Effector memory CD8-positive, alpha-beta T cell (primary cell): ENCODE measurements at regions not wholly inside any gene's neighbourhood (a gene's known extent, or its start where the extent isn't known, plus 50 kb on each side); places are given as distances from the start of the nearest gene placed in this dataset.

Source experiments
- ATAC-seq: fragments of 150-1000 bp; cut with Tn5 transposase; replicated peaks from 2 replicates; pipeline ENCODE4 v1.10.0; 2021; ENCODE audit warnings: mild to moderate bottlenecking, moderate library complexity
- DNase-seq, 3 experiments: peaks; one replicate each; pipeline ENCODE4 v3.0.0; 2021
- H3K27ac Mint-ChIP-seq, 2 donors: one replicate each; pipeline ENCODE4 v1.8.0; 2022; ENCODE audit warnings: mild to moderate bottlenecking in 2 of 2, mixed read lengths in 2 of 2, moderate library complexity in 2 of 2
- H3K27me3 Mint-ChIP-seq, 2 donors: one replicate each; pipeline ENCODE4 v1.8.0; 2022; ENCODE audit warnings: mixed read lengths in 2 of 2
- H3K36me3 Mint-ChIP-seq: one replicate; pipeline ENCODE4 v1.8.0; 2022; ENCODE audit warnings: mild to moderate bottlenecking, moderate library complexity, mixed read lengths; ENCODE audit not compliant: insufficient read depth
- H3K4me1 Mint-ChIP-seq, 2 donors: one replicate each; pipeline ENCODE4 v1.8.0; 2022; ENCODE audit warnings: low read depth in 2 of 2, mixed read lengths in 2 of 2
- H3K4me3 Mint-ChIP-seq, 2 donors: one replicate each; pipeline ENCODE4 v1.8.0; 2022; ENCODE audit warnings: mild to moderate bottlenecking in 2 of 2, mixed read lengths in 2 of 2, moderate library complexity in 2 of 2
- H3K9me3 Mint-ChIP-seq, 2 donors: one replicate each; pipeline ENCODE4 v1.8.0; 2022; ENCODE audit warnings: mixed read lengths in 2 of 2

DNA sequence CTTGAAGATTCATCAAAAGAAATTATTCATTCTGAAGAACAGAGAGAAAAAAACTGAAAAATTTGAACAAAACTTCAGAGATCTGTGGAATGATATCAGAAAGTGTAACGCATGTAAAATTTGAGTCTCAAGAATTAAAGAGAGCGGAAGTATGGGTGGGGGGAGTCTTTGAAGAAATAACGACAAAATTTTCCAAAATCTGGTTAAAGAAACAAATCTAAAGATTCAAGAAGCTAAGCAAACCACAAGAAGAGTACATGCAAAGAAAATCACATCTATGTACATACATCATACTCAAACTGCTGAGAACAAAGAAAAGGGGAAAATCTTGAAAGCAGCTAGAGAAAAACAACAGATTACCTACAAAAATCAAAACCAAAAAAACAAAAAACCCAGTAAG, 149.4 kb upstream of the TBCA start:
- no peak overlapping the region for H3K27ac Mint-ChIP-seq
- H3K9me3 Mint-ChIP-seq: no peaks in the 10 kb centered on the region
- H3K4me1 Mint-ChIP-seq: no peaks in the 10 kb centered on the region
- no peak for ATAC-seq
- peaks cover 30 to 40% of the 10 kb centered on the region in 2 donors for H3K27me3 Mint-ChIP-seq
- H3K4me3 Mint-ChIP-seq: no peak overlapping the region
- DNase-seq: no peak
- no peaks in the 10 kb centered on the region for H3K36me3 Mint-ChIP-seq

DNA sequence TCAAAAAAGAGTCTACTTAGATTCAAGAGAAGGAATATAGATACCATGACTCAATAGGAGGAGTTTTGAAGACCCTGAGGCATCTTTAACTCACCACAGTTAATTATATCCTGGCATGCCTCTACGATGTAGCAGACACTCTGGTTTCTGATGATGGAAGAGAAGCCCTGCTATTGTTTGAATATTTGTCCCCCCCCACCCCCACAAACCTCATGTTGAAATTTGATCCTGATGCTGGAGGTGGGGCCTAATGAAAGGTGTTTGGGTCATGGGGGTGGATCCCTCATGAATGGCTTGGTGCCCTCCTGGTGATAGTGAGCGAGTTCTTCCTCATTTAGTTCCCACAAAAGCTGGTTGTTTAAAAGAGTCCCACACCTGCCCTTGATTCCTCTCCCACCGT, 147.9 kb upstream of the TBCA start:
- Mint-ChIP-seq H3K9me3 (no peaks in the 10 kb centered on the region), H3K36me3 (no peaks in the 10 kb centered on the region), H3K4me3 (no peak overlapping the region), H3K27ac (no peak overlapping the region), H3K27me3 (peaks cover 25 to 27% of the 10 kb centered on the region in 2 donors), H3K4me1 (no peaks in the 10 kb centered on the region)
- no peak for DNase-seq
- ATAC-seq: no peak

DNA sequence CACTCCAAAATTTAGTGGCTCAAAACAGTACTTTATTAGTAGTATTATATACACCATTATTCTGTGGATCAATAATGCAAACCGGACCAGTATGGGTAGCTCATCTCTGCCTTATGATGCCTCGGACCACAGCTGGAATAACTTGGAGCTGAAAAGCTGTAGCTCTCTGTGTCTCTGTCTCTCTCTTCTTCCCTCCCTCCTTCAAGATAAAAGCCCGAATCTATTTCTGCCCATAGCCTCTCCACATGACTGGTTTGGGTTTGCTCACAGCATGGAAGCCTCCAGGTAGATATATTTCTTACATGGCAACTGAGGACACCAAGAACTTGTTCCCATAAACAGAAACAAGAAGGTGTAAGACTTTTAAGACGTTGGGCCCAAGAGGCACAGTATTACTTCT, 147.5 kb upstream of the TBCA start:
- ATAC-seq (no peak), DNase-seq (no peak)
- Mint-ChIP-seq H3K36me3 (no peaks in the 10 kb centered on the region), H3K27me3 (peaks cover 21 to 23% of the 10 kb centered on the region in 2 donors), H3K4me1 (no peaks in the 10 kb centered on the region), H3K27ac (no peak overlapping the region), H3K4me3 (no peak overlapping the region), H3K9me3 (no peaks in the 10 kb centered on the region)

DNA sequence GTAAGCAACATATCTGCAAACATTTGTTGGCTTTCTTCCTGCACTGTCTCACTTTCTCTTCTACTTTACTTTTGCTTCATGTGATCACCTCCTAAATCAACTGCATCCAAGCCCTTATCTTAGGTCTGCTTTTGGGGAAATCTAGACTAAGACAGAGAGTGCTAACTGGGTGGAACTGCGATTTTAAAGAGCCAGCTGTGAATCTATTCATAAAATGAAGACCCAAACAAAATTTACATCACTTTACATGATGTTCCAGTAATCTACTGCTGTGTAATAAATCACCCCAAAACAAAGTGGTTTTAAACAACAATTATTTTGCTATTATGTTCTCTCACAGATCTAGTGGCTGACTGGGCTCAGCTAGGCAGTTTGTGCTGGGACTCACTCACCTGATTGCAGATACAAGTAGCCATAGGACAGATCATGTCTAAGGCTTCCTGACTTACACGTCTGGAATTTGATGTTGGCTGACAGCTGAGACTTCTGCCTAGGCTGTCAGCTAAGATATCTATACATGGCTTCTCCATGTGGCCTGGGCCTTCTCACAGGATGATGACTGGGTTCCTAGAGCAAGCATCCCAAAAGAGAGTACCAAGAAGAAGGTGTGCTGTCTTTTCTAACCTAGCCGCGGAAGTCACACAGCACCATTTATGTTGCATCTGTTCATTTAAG, 145.1 kb upstream of the TBCA start:
- Mint-ChIP-seq H3K4me1 (no peaks in the 10 kb centered on the region), H3K9me3 (no peaks in the 10 kb centered on the region), H3K27me3 (peaks cover 9 to 21% of the 10 kb centered on the region in 2 donors), H3K36me3 (no peaks in the 10 kb centered on the region), H3K4me3 (no peak overlapping the region), H3K27ac (no peak overlapping the region)
- DNase-seq: no peak
- no peak for ATAC-seq

DNA sequence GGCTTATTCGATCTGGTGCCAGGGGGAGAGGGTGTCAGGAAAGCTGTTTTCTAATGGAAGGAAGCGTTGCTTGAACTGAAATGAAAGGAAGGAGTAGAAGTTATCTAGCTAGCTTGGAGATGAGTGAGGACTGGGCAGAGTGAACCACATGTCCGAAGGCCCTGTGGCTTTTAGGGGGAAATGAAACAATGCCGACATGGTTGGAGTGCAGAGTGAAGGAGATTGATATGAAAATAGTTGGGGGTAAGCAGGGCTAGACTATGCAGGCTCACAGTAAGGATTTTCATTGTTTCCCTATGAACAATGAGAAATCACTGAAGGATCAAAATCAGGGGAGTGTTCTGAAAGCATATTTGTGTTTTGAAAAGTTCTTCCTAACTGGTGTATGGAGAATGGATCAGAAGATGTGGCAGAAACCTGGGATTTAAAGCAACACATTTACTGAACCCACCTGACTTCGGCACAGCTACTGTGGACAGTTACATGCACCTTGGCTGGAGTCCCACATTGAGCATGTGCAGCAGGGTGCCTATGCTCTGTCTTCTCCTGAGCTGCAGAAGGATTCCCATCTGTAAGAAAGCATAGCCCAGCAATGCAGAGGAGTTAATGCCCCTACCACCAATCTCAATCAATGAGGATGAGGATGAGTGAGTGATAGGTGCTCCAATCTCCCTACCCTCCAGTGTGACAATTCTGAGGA, 144.4 kb upstream of the TBCA start:
- DNase-seq: no peak
- no peak overlapping the region for H3K27ac Mint-ChIP-seq
- ATAC-seq: no peak
- H3K4me1 Mint-ChIP-seq: no peaks in the 10 kb centered on the region
- H3K9me3 Mint-ChIP-seq: no peaks in the 10 kb centered on the region
- H3K4me3 Mint-ChIP-seq: no peak overlapping the region
- H3K27me3 Mint-ChIP-seq: peaks cover 12 to 17% of the 10 kb centered on the region in 2 donors
- H3K36me3 Mint-ChIP-seq: no peaks in the 10 kb centered on the region

DNA sequence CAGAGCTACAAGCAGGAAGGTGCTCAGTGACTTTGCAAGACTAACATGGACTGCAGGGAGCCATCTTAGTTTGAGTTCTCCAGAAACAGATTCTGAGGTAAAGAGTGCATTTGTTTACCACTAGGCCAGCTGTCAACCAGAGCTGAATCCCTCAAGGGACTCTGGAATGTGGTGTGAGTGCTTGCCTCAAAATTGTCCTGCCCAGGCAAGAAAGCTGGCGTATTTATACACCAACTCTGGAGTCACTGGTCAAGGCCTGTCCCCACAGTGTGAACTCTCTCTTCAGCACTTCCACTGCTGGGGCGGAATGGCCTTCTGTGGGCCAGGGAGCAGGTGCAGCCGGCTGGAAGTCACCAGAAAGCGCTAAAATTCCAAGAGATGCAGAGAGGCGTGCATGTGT, 139.2 kb upstream of the TBCA start:
- H3K4me1 Mint-ChIP-seq: no peaks in the 10 kb centered on the region
- no peak overlapping the region for H3K4me3 Mint-ChIP-seq
- H3K27me3 Mint-ChIP-seq: peaks cover 29 to 38% of the 10 kb centered on the region in 2 donors
- H3K27ac Mint-ChIP-seq: no peak overlapping the region
- no peaks in the 10 kb centered on the region for H3K9me3 Mint-ChIP-seq
- DNase-seq (no peak), ATAC-seq (no peak)
- H3K36me3 Mint-ChIP-seq: no peaks in the 10 kb centered on the region

DNA sequence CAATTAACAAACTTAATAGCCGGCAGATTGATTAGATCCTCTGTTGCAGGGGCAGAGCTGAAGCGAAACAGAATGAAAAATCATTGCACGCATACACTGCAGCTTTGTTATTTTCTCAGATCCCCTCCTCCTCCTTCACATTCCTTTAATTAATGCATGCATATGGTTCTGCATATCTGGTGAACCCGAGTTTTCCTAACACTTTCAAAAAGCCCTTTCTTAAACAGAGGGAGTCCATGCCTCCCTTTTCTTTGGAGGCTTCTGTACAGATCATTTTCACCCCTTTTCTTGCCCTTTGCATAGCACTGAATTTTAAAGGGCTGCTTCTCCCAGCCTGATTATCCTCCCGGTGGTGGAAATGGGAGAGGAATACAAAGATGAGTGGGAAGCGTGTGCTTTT, 136.6 kb upstream of the TBCA start:
- H3K9me3 Mint-ChIP-seq: no peaks in the 10 kb centered on the region
- H3K27ac Mint-ChIP-seq: no peak overlapping the region
- H3K4me3 Mint-ChIP-seq: no peak overlapping the region

DNA sequence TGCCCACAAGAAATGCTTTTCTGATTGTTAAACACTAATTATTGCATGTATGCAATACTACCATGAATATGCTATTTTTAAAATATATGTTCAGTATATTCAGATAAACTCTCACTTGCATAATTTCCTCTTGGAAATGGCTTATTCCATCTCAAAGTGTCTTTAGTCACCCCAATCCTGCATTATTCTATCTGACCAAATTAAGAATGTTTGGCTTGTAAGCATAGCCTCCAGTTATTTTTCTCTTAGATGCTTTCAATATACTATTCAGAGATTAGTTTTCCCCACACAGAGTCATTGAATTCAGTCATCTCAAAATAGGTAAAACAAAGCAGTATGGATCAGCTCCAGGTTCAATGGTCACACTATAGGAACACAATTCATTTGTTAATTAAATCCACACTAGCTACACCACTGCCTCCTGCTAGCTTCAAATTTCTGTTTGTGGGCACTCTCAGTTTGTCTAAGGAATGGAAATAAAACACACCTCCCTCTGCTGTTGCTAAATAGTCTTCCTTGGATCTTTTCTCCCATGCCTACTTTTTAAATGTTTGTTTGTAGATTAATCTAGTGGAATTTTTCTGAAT, 134.6 kb upstream of the TBCA start:
- H3K27me3 Mint-ChIP-seq: peaks cover 36 to 60% of the 10 kb centered on the region in 2 donors
- no peaks in the 10 kb centered on the region for H3K9me3 Mint-ChIP-seq

More for the DNA sequence above, 136.6 kb upstream of the TBCA start:
- Mint-ChIP-seq H3K27me3 (peaks cover 36 to 49% of the 10 kb centered on the region in 2 donors), H3K36me3 (no peaks in the 10 kb centered on the region), H3K4me1 (no peaks in the 10 kb centered on the region)
- no peak for ATAC-seq
- DNase-seq: no peak

DNA sequence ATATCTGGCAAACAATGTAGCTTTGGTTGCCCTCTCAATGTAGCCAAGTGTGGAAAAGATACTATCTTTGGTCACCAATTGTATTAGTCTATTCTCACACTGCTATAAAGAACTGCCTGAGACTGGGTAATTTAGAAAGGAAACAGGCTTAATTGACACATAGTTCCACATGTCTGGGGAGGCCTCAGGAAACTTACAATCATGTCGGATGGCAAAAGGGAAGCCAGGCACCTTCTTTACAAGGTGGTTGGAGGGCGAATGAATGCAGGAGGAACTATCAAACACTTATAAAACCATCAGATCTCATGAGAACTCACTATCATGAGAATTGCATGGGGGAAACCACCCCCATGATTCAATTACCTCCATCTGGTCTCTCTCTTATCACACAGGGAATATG, 133.1 kb upstream of the TBCA start:
- Mint-ChIP-seq H3K4me1 (no peaks in the 10 kb centered on the region), H3K9me3 (no peaks in the 10 kb centered on the region), H3K27me3 (peaks cover 44 to 53% of the 10 kb centered on the region in 2 donors), H3K36me3 (no peaks in the 10 kb centered on the region), H3K27ac (no peak overlapping the region), H3K4me3 (no peak overlapping the region)
- DNase-seq: no peak
- no peak for ATAC-seq

More for the DNA sequence above, 134.6 kb upstream of the TBCA start:
- Mint-ChIP-seq H3K4me1 (no peaks in the 10 kb centered on the region), H3K36me3 (no peaks in the 10 kb centered on the region), H3K27ac (no peak overlapping the region), H3K4me3 (no peak overlapping the region)
- ATAC-seq (no peak), DNase-seq (no peak)

DNA sequence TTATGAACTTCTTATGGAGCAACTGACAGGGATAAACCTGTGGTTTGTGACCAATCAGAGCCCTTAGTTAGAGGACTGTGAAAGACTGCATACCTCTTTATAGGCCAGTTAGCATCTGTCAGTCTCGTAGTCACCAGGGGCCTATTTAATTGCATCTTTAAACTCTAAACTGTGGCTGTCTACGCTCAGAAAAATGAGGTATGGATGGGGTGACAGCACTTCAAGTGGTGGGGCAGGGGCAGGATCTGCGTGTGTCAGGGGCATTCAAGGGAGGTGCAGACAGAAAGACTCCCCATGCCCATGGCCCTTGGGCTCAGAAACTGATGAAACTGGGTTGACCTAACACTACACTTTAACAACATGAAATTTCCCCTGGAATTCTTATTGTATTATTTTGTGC, 132.6 kb upstream of the TBCA start:
- no peak overlapping the region for H3K27ac Mint-ChIP-seq
- no peaks in the 10 kb centered on the region for H3K36me3 Mint-ChIP-seq
- peaks cover 47 to 53% of the 10 kb centered on the region in 2 donors for H3K27me3 Mint-ChIP-seq
- DNase-seq: no peak
- H3K4me1 Mint-ChIP-seq: no peaks in the 10 kb centered on the region
- no peak for ATAC-seq
- no peak overlapping the region for H3K4me3 Mint-ChIP-seq
- H3K9me3 Mint-ChIP-seq: no peaks in the 10 kb centered on the region

DNA sequence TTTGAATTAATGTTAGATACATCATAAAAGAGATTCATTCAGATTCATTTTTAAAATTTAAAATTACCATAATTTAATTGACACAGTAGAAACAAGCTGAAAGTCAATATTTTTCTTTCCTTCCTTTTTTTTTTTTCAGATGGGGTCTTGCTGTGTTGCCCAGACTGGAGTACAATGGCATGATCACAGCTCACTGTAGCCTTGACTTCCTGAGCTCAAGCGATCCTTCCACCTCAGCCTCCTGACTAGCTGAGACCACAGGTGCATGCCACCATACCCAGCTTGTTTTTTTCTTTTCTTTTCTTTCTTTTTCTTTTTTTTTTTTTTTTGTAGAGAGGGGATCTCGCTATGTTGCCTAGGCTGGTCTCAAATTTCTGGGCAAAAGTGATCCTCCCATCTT, 131.6 kb upstream of the TBCA start:
- ATAC-seq: no peak
- H3K9me3 Mint-ChIP-seq: no peaks in the 10 kb centered on the region
- no peak overlapping the region for H3K27ac Mint-ChIP-seq
- peaks cover 42 to 49% of the 10 kb centered on the region in 2 donors for H3K27me3 Mint-ChIP-seq
- H3K4me3 Mint-ChIP-seq: no peak overlapping the region
- no peaks in the 10 kb centered on the region for H3K4me1 Mint-ChIP-seq
- H3K36me3 Mint-ChIP-seq: no peaks in the 10 kb centered on the region
- no peak for DNase-seq

DNA sequence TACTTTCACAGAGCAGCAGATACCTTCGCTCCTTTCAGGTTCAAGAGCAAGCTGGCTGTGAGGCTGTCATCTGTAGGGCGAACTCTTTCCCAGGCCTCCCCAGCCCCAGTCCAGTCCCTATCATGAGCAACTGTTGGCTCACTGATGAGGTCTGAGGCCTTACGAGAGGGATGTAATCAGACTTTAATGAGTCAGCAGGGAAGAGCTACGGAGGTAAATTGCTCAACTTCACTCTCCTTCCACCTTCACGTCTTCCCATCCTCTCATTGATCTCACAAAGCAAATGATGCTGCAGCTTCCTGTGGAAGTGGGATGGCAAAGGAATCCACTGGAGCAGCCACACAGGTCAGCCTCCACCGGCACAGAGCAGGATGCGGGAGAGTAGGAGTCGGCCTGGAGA, 130.7 kb upstream of the TBCA start:
- H3K4me1 Mint-ChIP-seq: no peaks in the 10 kb centered on the region
- H3K27me3 Mint-ChIP-seq: peaks cover 34 to 41% of the 10 kb centered on the region in 2 donors
- H3K27ac Mint-ChIP-seq: no peak overlapping the region
- no peaks in the 10 kb centered on the region for H3K9me3 Mint-ChIP-seq
- DNase-seq (no peak), ATAC-seq (no peak)
- no peak overlapping the region for H3K4me3 Mint-ChIP-seq
- H3K36me3 Mint-ChIP-seq: no peaks in the 10 kb centered on the region

DNA sequence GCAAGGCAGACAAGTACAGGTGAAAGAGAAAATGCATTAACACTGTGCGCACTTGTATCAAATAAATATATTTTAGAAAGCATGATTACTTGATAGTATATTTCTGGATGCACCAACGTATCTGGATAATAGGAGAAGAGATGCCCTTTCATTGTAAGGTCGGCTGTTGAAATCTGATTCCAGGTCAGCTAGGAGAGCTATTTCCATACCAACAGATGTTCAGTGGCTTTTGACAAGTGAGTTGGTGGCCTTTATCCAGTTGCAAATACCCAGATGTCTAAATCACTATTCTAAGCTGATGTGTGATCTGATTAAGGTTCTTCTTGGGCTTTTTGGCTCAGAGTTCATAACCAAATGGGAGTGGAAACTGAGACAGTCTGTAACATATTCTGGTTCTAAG, 128.2 kb upstream of the TBCA start:
- Mint-ChIP-seq H3K4me1 (no peaks in the 10 kb centered on the region), H3K36me3 (no peaks in the 10 kb centered on the region), H3K9me3 (no peaks in the 10 kb centered on the region), H3K27ac (no peak overlapping the region), H3K27me3 (peaks cover 38 to 42% of the 10 kb centered on the region in 2 donors), H3K4me3 (no peak overlapping the region)
- ATAC-seq (no peak), DNase-seq (no peak)

DNA sequence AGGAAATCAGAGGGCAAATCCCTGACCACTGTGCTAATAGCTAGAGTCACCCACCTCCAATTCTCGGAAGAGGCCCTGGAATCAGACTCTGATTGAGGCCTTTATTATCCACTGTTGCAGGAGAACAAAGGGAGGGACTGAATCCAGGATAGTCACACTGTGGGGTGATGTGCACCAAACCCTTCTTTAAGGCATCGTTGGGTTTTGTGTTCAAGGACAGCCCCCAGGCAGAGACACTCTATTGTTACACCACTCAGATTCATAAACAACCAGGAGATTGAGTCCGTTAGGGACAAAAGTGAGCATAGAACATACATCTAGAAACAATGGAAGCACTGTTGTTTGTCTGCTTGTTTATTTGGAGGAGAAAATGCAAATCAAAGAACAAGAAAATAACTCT, 124.6 kb upstream of the TBCA start:
- H3K4me1 Mint-ChIP-seq: no peaks in the 10 kb centered on the region
- H3K27me3 Mint-ChIP-seq: peaks cover 23 to 42% of the 10 kb centered on the region in 2 donors
- H3K4me3 Mint-ChIP-seq: no peak overlapping the region
- ATAC-seq (no peak), DNase-seq (no peak)
- no peaks in the 10 kb centered on the region for H3K36me3 Mint-ChIP-seq
- H3K9me3 Mint-ChIP-seq: no peaks in the 10 kb centered on the region
- no peak overlapping the region for H3K27ac Mint-ChIP-seq
